GM12878 (cell line): ENCODE measurements at regions not wholly inside any gene's neighbourhood (a gene's known extent, or its start where the extent isn't known, plus 50 kb on each side); places are given as distances from the start of the nearest gene placed in this dataset.

Experiments
- ATAC-seq: fragments of 200-7000 bp; cut with Tn5 transposase; 3 replicates; pipeline ENCODE4 v1.9.1; 2020; ENCODE audit warnings: mild to moderate bottlenecking, moderate library complexity
- BruUV-seq: library from RNA; stranded (reverse); fragments of 400-500 nt; replicated peaks from 2 replicates; lab custom pipeline; 2021; lab: Mats Ljungman, UMichigan
- CTCF ChIA-PET: fragments of 300-600 bp; sonication (Branson Sonifier 250); formaldehyde crosslinking; extraction: SDS; loops from one replicate; lab custom pipeline; 2021; ENCODE audit warnings: inconsistent platforms; lab: Yijun Ruan, JAX
- POLR2A ChIA-PET: fragments of 350-600 bp; formaldehyde crosslinking; extraction: SDS; loops from one replicate; lab custom pipeline; 2021; ENCODE audit warnings: inconsistent platforms; lab: Charles Lee
- RAD21 ChIA-PET: fragments of 300-600 bp; sonication (Branson Sonifier 250); formaldehyde crosslinking; loops from one replicate; lab custom pipeline; 2023; ENCODE audit warnings: antibody characterized with exemption; ENCODE audit not compliant: unreplicated experiment; lab: Charles Lee
- SMC1A ChIA-PET: fragments of 300-600 bp; sonication (Branson Sonifier 250); formaldehyde crosslinking; loops from one replicate; lab custom pipeline; 2023; ENCODE audit not compliant: unreplicated experiment, uncharacterized antibody; lab: Charles Lee
- DNase-seq: peaks from one replicate; pipeline ENCODE4 v3.0.0-alpha.2; 2011; ENCODE audit warnings: low read depth, low spot score
- FAIRE-seq: peaks from 3 replicates; lab custom pipeline; 2011; peaks lifted over from hg19 to GRCh38; lab: Jason Lieb, UNC
- H2AFZ ChIP-seq: 2 replicates; pipeline ENCODE4 v1.6.0; 2011; ENCODE audit warnings: low read depth, low read length, control low read depth; ENCODE audit not compliant: control insufficient read depth
- H3K27ac ChIP-seq: 2 replicates; pipeline ENCODE4 v1.5.1; 2011; ENCODE audit warnings: control low read depth; ENCODE audit not compliant: control insufficient read depth, insufficient read depth
- H3K27me3 ChIP-seq, 2 experiments: replicated peaks in 1 of 2; 2 replicates each; pipeline versions ENCODE4 v1.6.0 to v1.6.1; 2011; ENCODE audit warnings: low read length in 1 of 2; ENCODE audit not compliant: control insufficient read depth in 2 of 2, insufficient read depth in 2 of 2
- H3K36me3 ChIP-seq, 2 experiments: 2 replicates each; pipeline ENCODE4 v1.5.1; 2011; ENCODE audit warnings: low read length in 1 of 2; ENCODE audit not compliant: control insufficient read depth in 2 of 2, insufficient read depth in 2 of 2
- H3K4me1 ChIP-seq: 2 replicates; pipeline ENCODE4 v1.6.1; 2011; ENCODE audit warnings: mild to moderate bottlenecking, low read length, moderate library complexity, mixed read lengths; ENCODE audit not compliant: control insufficient read depth, insufficient read depth
- H3K4me2 ChIP-seq: 2 replicates; pipeline ENCODE4 v1.6.0; 2011; ENCODE audit warnings: control low read depth; ENCODE audit not compliant: control insufficient read depth, insufficient read depth
- H3K4me3 ChIP-seq: fragments of 200-600 bp; sonication (generic); 2 replicates; pipeline ENCODE4 v1.5.1; 2016
- H3K79me2 ChIP-seq: 2 replicates; pipeline ENCODE4 v1.6.0; 2011; ENCODE audit warnings: low read length; ENCODE audit not compliant: control insufficient read depth, insufficient read depth
- H3K9ac ChIP-seq: 2 replicates; pipeline ENCODE4 v1.8.0; 2011; ENCODE audit warnings: low read length, control low read depth, mixed read lengths; ENCODE audit not compliant: control insufficient read depth, insufficient read depth
- H3K9me3 ChIP-seq: replicated peaks from 3 replicates; pipeline ENCODE4 v1.5.1; 2011; ENCODE audit warnings: mild to moderate bottlenecking, low read length; ENCODE audit not compliant: control insufficient read depth, insufficient read depth
- H4K20me1 ChIP-seq: 2 replicates; pipeline ENCODE4 v1.6.0; 2011; ENCODE audit not compliant: control insufficient read depth, insufficient read depth
- CREM ChIP-seq: IDR thresholded peaks from 2 replicates; pipeline ENCODE4 v1.6.1; 2014; ENCODE audit warnings: antibody characterized with exemption, low read depth
- EP300 ChIP-seq, 2 experiments: fragments of 150-350 bp in 1 of 2; IDR thresholded peaks; 2 replicates each; pipeline ENCODE4 v1.6.1; 2011 to 2012; ENCODE audit warnings: low read depth in 2 of 2, low read length in 2 of 2, borderline replicate concordance in 1 of 2, improper control_type of control experiment in 1 of 2, inconsistent platforms in 1 of 2; ENCODE audit not compliant: control insufficient read depth in 1 of 2
- RELB ChIP-seq: fragments of 450-650 bp; IDR thresholded peaks from 2 replicates; pipeline ENCODE4 v1.6.1; 2017; ENCODE audit warnings: low read depth, mild to moderate bottlenecking, moderate library complexity
- ZZZ3 ChIP-seq: IDR thresholded peaks from 2 replicates; pipeline ENCODE4 v1.6.1; 2011; ENCODE audit warnings: low read depth; ENCODE audit not compliant: control insufficient read depth, insufficient read length
- WGBS: methylation state at CpG from one replicate; pipeline ENCODE4 v1.1.6; 2016; ENCODE audit warnings: low lambda C conversion rate; ENCODE audit not compliant: insufficient replicate concordance, insufficient coverage; ENCODE audit errors: missing lambda C conversion rate; 5-methylcytosine and 5-hydroxymethylcytosine counted together
- in situ Hi-C: fragments of 300-500 bp; cut with MboI; formaldehyde crosslinking; loops from 9 replicates; pipeline ENCODE4 v1.14.3; 2018; ENCODE audit warnings: mixed read lengths
- intact Hi-C: fragments of 100-400 bp; cut with micrococcal nuclease; formaldehyde crosslinking; loops from one replicate; pipeline ENCODE4 v1.14.2; 2022; ENCODE audit not compliant: unreplicated experiment
- TF ChIP-seq, protein P1 (sequence below): IDR thresholded peaks from 2 replicates; pipeline ENCODE4 v1.6.1; 2012; ENCODE audit warnings: low read length, inconsistent platforms

DNA sequence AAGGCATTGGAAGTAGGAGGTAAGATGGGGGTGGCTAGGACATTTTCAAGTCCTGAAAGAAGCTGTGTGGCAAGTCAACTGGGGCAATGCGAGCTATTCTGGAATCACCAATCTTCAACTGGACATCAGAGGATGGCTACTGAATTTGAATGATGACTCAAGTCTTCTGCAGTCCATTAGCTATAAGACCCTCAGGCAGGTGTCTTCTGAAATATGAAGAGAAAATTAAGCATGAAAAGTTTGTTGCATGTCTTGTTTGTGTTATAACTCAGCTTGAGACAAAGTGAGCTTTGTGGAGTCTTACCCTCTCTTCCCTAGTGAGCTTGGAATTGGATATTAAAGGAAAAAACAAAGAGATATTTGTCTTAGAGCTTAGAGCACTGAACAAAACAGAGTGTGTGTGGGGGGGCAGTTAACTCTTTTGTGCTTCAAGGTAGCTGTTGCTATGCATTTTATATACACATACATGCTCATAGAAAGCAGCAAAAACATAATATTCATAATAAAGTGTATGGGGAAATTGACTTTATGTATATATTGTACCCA, 979.1 kb downstream of the MCTP2 start:
- ATAC-seq = no peak
- no peak for FAIRE-seq
- no TSS peak for BruUV-seq

More for the DNA sequence above, 979.1 kb downstream of the MCTP2 start:
- H3K4me2 ChIP-seq = no peak overlapping the region
- H3K27me3 ChIP-seq = no peaks in the 10 kb centered on the region
- TF ChIP-seq, protein P1, sequence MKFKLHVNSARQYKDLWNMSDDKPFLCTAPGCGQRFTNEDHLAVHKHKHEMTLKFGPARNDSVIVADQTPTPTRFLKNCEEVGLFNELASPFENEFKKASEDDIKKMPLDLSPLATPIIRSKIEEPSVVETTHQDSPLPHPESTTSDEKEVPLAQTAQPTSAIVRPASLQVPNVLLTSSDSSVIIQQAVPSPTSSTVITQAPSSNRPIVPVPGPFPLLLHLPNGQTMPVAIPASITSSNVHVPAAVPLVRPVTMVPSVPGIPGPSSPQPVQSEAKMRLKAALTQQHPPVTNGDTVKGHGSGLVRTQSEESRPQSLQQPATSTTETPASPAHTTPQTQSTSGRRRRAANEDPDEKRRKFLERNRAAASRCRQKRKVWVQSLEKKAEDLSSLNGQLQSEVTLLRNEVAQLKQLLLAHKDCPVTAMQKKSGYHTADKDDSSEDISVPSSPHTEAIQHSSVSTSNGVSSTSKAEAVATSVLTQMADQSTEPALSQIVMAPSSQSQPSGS = no peak
- TF ChIP-seq ZZZ3 = no peak
- TF ChIP-seq CREM = no peak
- no peak for TF ChIP-seq EP300 (IDR thresholded peaks at IDR 0.05; ENCODE audit: borderline replicate concordance in 1 of 2, control insufficient read depth in 1 of 2, low read depth in 2 of 2, low read length in 2 of 2)
- TF ChIP-seq RELB = no peak
- TF ChIP-seq, all 136 proteins: peak for 0
- H2AFZ ChIP-seq = no peak overlapping the region
- intact Hi-C loops = no loop called here
- H3K27ac ChIP-seq = no peak overlapping the region
- H3K79me2 ChIP-seq = no peaks in the 10 kb centered on the region
- CTCF ChIA-PET = interaction anchor here (0.6 kb wide), 1 partner anchor 1613 kb away, joined by 3 read pairs; no protein-coding TSS in a partner anchor
- in situ Hi-C loops = no loop called here
- no peak for DNase-seq
- H3K4me3 ChIP-seq = no peak overlapping the region
- no peak overlapping the region for H3K9ac ChIP-seq
- H4K20me1 ChIP-seq = no peaks in the 10 kb centered on the region
- H3K4me1 ChIP-seq = no peaks in the 10 kb centered on the region
- RAD21 ChIA-PET = no interaction called here
- POLR2A ChIA-PET = no interaction called here
- no peaks in the 10 kb centered on the region; the same call in 2 of the 3 replicates for H3K9me3 ChIP-seq
- SMC1A ChIA-PET = interaction anchor here (0.5 to 1.0 kb wide), 4 partner anchors 9 to 1704 kb away, joined by 3 read pairs; no protein-coding TSS in a partner anchor
- no peaks in the 10 kb centered on the region for H3K36me3 ChIP-seq
- WGBS = 65% methylated on average over 1 of the region's 1 CpG
